NCI-H774 (cell line): ENCODE measurements at regions not wholly inside any gene's neighbourhood (a gene's known extent, or its start where the extent isn't known, plus 50 kb on each side); places are given as distances from the start of the nearest gene placed in this dataset.
"Not testable (repeated sequence)": the region's sequence is repeated elsewhere in the genome, so short reads cannot be mapped to it uniquely, and the experiment has no call there.

Experiments
- DNase-seq: peaks from one replicate; lab custom pipeline; 2025; lab: John Stamatoyannopoulos, UW

GRCh38 chr7:108815815-108816214 is 246.1 kb downstream of the DNAJB9 start:
- DNase-seq = no peak

GRCh38 chr7:108818742-108819141 is 249.1 kb downstream of the DNAJB9 start:
- DNase-seq = no peak

GRCh38 chr7:108824840-108825580 is 255.3 kb downstream of the DNAJB9 start:
- DNase-seq = no peak

GRCh38 chr7:108825581-108825909 is 255.9 kb downstream of the DNAJB9 start:
- DNase-seq = no peak

GRCh38 chr7:108836256-108836655 is 266.6 kb downstream of the DNAJB9 start:
- DNase-seq = no peak

GRCh38 chr7:108838198-108838597 is 268.5 kb downstream of the DNAJB9 start:
- DNase-seq = no peak

GRCh38 chr7:108839076-108839475 is 269.4 kb downstream of the DNAJB9 start:
- DNase-seq = no peak

- DNase-seq = no peak
Measured at GRCh38 chr7:108845951-108846350, 276.3 kb downstream of the DNAJB9 start.

GRCh38 chr7:108846471-108846870 is 276.8 kb downstream of the DNAJB9 start:
- DNase-seq = no peak

- DNase-seq = no peak
Measured at GRCh38 chr7:108848486-108848885, 278.8 kb downstream of the DNAJB9 start.

GRCh38 chr7:108860615-108861014 is 290.9 kb downstream of the DNAJB9 start:
- no peak for DNase-seq

GRCh38 chr7:108861071-108861470 is 291.4 kb downstream of the DNAJB9 start:
- no peak for DNase-seq

- no peak for DNase-seq
Measured at GRCh38 chr7:108863227-108863848, 293.7 kb downstream of the DNAJB9 start.

GRCh38 chr7:108869070-108869469 is 299.4 kb downstream of the DNAJB9 start:
- DNase-seq = no peak

GRCh38 chr7:108875139-108875538 is 305.5 kb downstream of the DNAJB9 start:
- DNase-seq = no peak

GRCh38 chr7:108890862-108891261 is 321.2 kb downstream of the DNAJB9 start:
- DNase-seq = no peak

GRCh38 chr7:108908456-108908855 is 338.8 kb downstream of the DNAJB9 start:
- no peak for DNase-seq

- DNase-seq = no peak
Measured at GRCh38 chr7:108911016-108911415, 341.3 kb downstream of the DNAJB9 start.

GRCh38 chr7:108920490-108920889 is 350.8 kb downstream of the DNAJB9 start:
- no peak for DNase-seq

- DNase-seq = not testable (repeated sequence)
Measured at GRCh38 chr7:108943048-108943447, 373.4 kb downstream of the DNAJB9 start.

- no peak for DNase-seq
Measured at GRCh38 chr7:108947526-108947925, 377.9 kb downstream of the DNAJB9 start.

GRCh38 chr7:108972004-108972403 is 402.3 kb downstream of the DNAJB9 start:
- DNase-seq = no peak

- DNase-seq = no peak
Measured at GRCh38 chr7:108973075-108973474, 403.4 kb downstream of the DNAJB9 start.

- no peak for DNase-seq
Measured at GRCh38 chr7:108974641-108975040, 405.0 kb downstream of the DNAJB9 start.
